K562 (cell line): ENCODE measurements at regions not wholly inside any gene's neighbourhood (a gene's known extent, or its start where the extent isn't known, plus 50 kb on each side); places are given as distances from the start of the nearest gene placed in this dataset.

Source experiments
- ELF2 ChIP-seq: fragments of 250-450 bp; sonication (Bioruptor Pico); IDR thresholded peaks from 2 replicates; pipeline ENCODE4 v1.5.0; 2021; ENCODE audit warnings: mild to moderate bottlenecking
- NFE2L1 ChIP-seq: fragments of 450-650 bp; IDR thresholded peaks from 2 replicates; pipeline ENCODE4 v1.6.1; 2016; ENCODE audit warnings: missing genetic modification characterization, low read depth, mild to moderate bottlenecking, missing compliant biosample characterization, moderate library complexity, borderline replicate concordance
- OTX1 ChIP-seq: fragments of 450-650 bp; formaldehyde crosslinking; IDR thresholded peaks from 2 replicates; pipeline ENCODE4 v1.4.0; 2022; ENCODE audit warnings: mild to moderate bottlenecking
- RUNX1 ChIP-seq: sonication (generic); IDR thresholded peaks from 2 replicates; pipeline ENCODE4 v1.6.1; 2016; ENCODE audit warnings: antibody characterized with exemption, low read depth
- SIN3B ChIP-seq: fragments of 450-650 bp; IDR thresholded peaks from 2 replicates; pipeline ENCODE4 v1.6.1; 2017; ENCODE audit warnings: low read depth, mild to moderate bottlenecking, moderate library complexity
- SMAD3 ChIP-seq: fragments of 450-650 bp; formaldehyde crosslinking; conservative IDR thresholded peaks from 2 replicates; pipeline ENCODE4 v1.4.0; 2020; ENCODE audit warnings: mild to moderate bottlenecking
- SMAD4 ChIP-seq: fragments of 250-450 bp; sonication (Bioruptor Pico); conservative IDR thresholded peaks from 2 replicates; pipeline ENCODE4 v1.8.0; 2021; ENCODE audit warnings: inconsistent platforms, mild to moderate bottlenecking, moderate library complexity
- STAG1 ChIP-seq: sonication (generic); formaldehyde crosslinking; IDR thresholded peaks from 2 replicates; pipeline ENCODE4 v1.5.0; 2020; ENCODE audit warnings: missing genetic modification reagents, borderline replicate concordance
- TOE1 ChIP-seq, 2 experiments: fragments of 450-650 bp in 1 of 2; sonication (generic) in 1 of 2; formaldehyde crosslinking in 1 of 2; IDR thresholded peaks; 2 replicates each; pipeline versions ENCODE4 v1.7.1 to v1.8.0; 2016 to 2022; ENCODE audit warnings: borderline replicate concordance in 2 of 2, mild to moderate bottlenecking in 2 of 2, antibody characterized with exemption in 1 of 2, inconsistent platforms in 1 of 2, low read depth in 1 of 2, missing genetic modification reagents in 1 of 2, moderate library complexity in 1 of 2
- U2AF1 ChIP-seq: fragments of 200-400 bp; formaldehyde crosslinking; optimal IDR thresholded peaks from 2 replicates; pipeline ENCODE3; 2017; ENCODE audit warnings: mild to moderate bottlenecking, low read depth, low read length, moderate library complexity
- UBTF ChIP-seq, 2 experiments: IDR thresholded peaks; 2 replicates each; pipeline ENCODE4 v1.6.1; 2012; ENCODE audit warnings: improper control_type of control experiment in 2 of 2, low read depth in 2 of 2, low read length in 2 of 2, borderline replicate concordance in 1 of 2
- YY1 ChIP-seq, 3 experiments: IDR thresholded peaks; 2 replicates each; pipeline ENCODE4 v1.6.1; 2011; ENCODE audit warnings: low read length in 2 of 3, mild to moderate bottlenecking in 2 of 3, moderate library complexity in 2 of 3, borderline replicate concordance in 1 of 3, control low read depth in 1 of 3, low read depth in 1 of 3; ENCODE audit not compliant: insufficient read depth in 3 of 3, insufficient replicate concordance in 2 of 3, control insufficient read depth in 1 of 3, insufficient read length in 1 of 3; ENCODE audit errors: extremely low read depth in 1 of 3
- ZNF407 ChIP-seq: fragments of 450-650 bp; IDR thresholded peaks from 2 replicates; pipeline ENCODE4 v1.6.1; 2016; ENCODE audit warnings: low read depth

- TF ChIP-seq ZNF407 (no peak), STAG1 (no peak), TOE1 (IDR thresholded peaks at IDR 0.05; ENCODE audit: borderline replicate concordance) (no peak), TOE1 (CRISPR knock-in tag; IDR thresholded peaks at IDR 0.05; ENCODE audit: borderline replicate concordance, low read depth) (no peak), ELF2 (CRISPR knock-in tag) (peak; percentile 61; the same call in 1 of the 2 replicates), SMAD3 (CRISPR knock-in tag) (0 out of 2 replicates have a peak, but pooled peaks have one; percentile 76), RUNX1 (no peak), NFE2L1 (tag) (no peak), SIN3B (no peak), UBTF (IDR thresholded peaks at IDR 0.05; ENCODE audit: borderline replicate concordance in 1 of 2, low read depth in 2 of 2, low read length in 2 of 2) (no peak; a peak in 1 of 4 replicates), U2AF1 (no peak), OTX1 (CRISPR knock-in tag) (no peak; the same call in 1 of the 2 replicates), SMAD4 (peak; percentile 94), YY1 (IDR thresholded peaks at IDR 0.05; ENCODE audit: borderline replicate concordance in 1 of 3, control insufficient read depth in 1 of 3, extremely low read depth in 1 of 3, insufficient read depth in 3 of 3, insufficient read length in 1 of 3, insufficient replicate concordance in 2 of 3, low read depth in 1 of 3, low read length in 2 of 3) (no peak)
These were observed 62.3 kb downstream of the ADCYAP1 start (continued) for GRCh38 chr18:966759-967576.
